Liver (tissue), 8 donors: ENCODE measurements at regions not wholly inside any gene's neighbourhood (a gene's known extent, or its start where the extent isn't known, plus 50 kb on each side); places are given as distances from the start of the nearest gene placed in this dataset.

ENCODE experiments used
- DNase-seq: peaks from one replicate; pipeline ENCODE4 v3.0.0-alpha.2; 2017; ENCODE audit warnings: low spot score
- H3K27ac ChIP-seq, 2 donors: one replicate each; pipeline ENCODE4 v1.7.0; 2013; ENCODE audit warnings: inconsistent platforms in 2 of 2, low read length in 2 of 2, control low read depth in 1 of 2, low read depth in 1 of 2, mild to moderate bottlenecking in 1 of 2
- H3K27me3 ChIP-seq, 4 donors: one replicate each; pipeline versions ENCODE4 v1.6.1 to v1.7.0; 2013; ENCODE audit warnings: low read length in 3 of 4, inconsistent platforms in 1 of 4, mild to moderate bottlenecking in 1 of 4, moderate library complexity in 1 of 4; ENCODE audit not compliant: control insufficient read depth in 4 of 4, insufficient read depth in 4 of 4
- H3K36me3 ChIP-seq, 4 donors: one replicate each; pipeline versions ENCODE4 v1.6.1 to v1.7.0; 2013; ENCODE audit warnings: low read length in 3 of 4, mild to moderate bottlenecking in 3 of 4, low read depth in 1 of 4, moderate library complexity in 1 of 4; ENCODE audit not compliant: control insufficient read depth in 4 of 4, insufficient read depth in 3 of 4
- H3K4me1 ChIP-seq, 4 donors: one replicate each; pipeline versions ENCODE4 v1.6.1 to v1.7.0; 2013; ENCODE audit warnings: low read length in 3 of 4, mild to moderate bottlenecking in 3 of 4, moderate library complexity in 1 of 4; ENCODE audit not compliant: control insufficient read depth in 4 of 4, insufficient read depth in 4 of 4
- H3K4me3 ChIP-seq, 3 donors: one replicate each; pipeline versions ENCODE4 v1.6.1 to v1.7.0; 2013; ENCODE audit warnings: low read length in 3 of 3, control low read depth in 1 of 3, low read depth in 1 of 3, mild to moderate bottlenecking in 1 of 3
- H3K9ac ChIP-seq, 2 donors: one replicate each; pipeline ENCODE4 v1.7.0; 2013; ENCODE audit warnings: low read length in 2 of 2, mild to moderate bottlenecking in 2 of 2, moderate library complexity in 2 of 2, control low read depth in 1 of 2, low read depth in 1 of 2
- H3K9me3 ChIP-seq, 4 donors: one replicate each; pipeline versions ENCODE4 v1.6.1 to v1.7.0; 2013; ENCODE audit warnings: low read length in 3 of 4; ENCODE audit not compliant: control insufficient read depth in 4 of 4
- FOXA1 ChIP-seq: IDR thresholded peaks from 2 replicates; pipeline ENCODE4 v1.6.1; 2016; ENCODE audit warnings: antibody characterized with exemption
- FOXA2 ChIP-seq: IDR thresholded peaks from 2 replicates; pipeline ENCODE4 v1.6.1; 2016; ENCODE audit warnings: antibody characterized with exemption
- GABPA ChIP-seq, 2 donors: IDR thresholded peaks in 1 of 2; conservative IDR thresholded peaks in 1 of 2; 2 replicates each; pipeline ENCODE4 v1.6.1; 2016; ENCODE audit warnings: antibody characterized with exemption in 2 of 2, mild to moderate bottlenecking in 1 of 2, moderate library complexity in 1 of 2
- HNF4A ChIP-seq, 2 donors: conservative IDR thresholded peaks; 2 replicates each; pipeline ENCODE4 v1.6.1; 2016; ENCODE audit warnings: antibody characterized with exemption in 2 of 2, mild to moderate bottlenecking in 2 of 2
- HNF4G ChIP-seq: IDR thresholded peaks from 2 replicates; pipeline ENCODE4 v1.6.1; 2016; ENCODE audit warnings: antibody characterized with exemption
- JUND ChIP-seq, 2 donors: IDR thresholded peaks; 2 replicates each; pipeline ENCODE4 v1.6.1; 2016; ENCODE audit warnings: antibody characterized with exemption in 2 of 2
- NR2F2 ChIP-seq: IDR thresholded peaks from 2 replicates; pipeline ENCODE4 v1.6.1; 2016; ENCODE audit warnings: antibody characterized with exemption
- RAD21 ChIP-seq, 2 donors: IDR thresholded peaks; 2 replicates each; pipeline ENCODE4 v1.6.1; 2016; ENCODE audit warnings: antibody characterized with exemption in 2 of 2, mild to moderate bottlenecking in 2 of 2
- RXRA ChIP-seq, 2 donors: IDR thresholded peaks; 2 replicates each; pipeline ENCODE4 v1.6.1; 2017 to 2018; ENCODE audit warnings: antibody characterized with exemption in 2 of 2, mild to moderate bottlenecking in 1 of 2
- TAF1 ChIP-seq: conservative IDR thresholded peaks from 2 replicates; pipeline ENCODE4 v1.6.1; 2016; ENCODE audit warnings: antibody characterized with exemption, mild to moderate bottlenecking
- YY1 ChIP-seq: IDR thresholded peaks from 2 replicates; pipeline ENCODE4 v1.6.1; 2016; ENCODE audit warnings: antibody characterized with exemption, mild to moderate bottlenecking
- WGBS: extraction: QIAGEN DNeasy Blood & Tissue Kit; methylation state at CpG from one replicate; pipeline ENCODE4 v1.1.7; 2013; 5-methylcytosine and 5-hydroxymethylcytosine counted together
- TF ChIP-seq, protein P1 (sequence below): IDR thresholded peaks from 2 replicates; pipeline ENCODE4 v1.6.1; 2016; ENCODE audit warnings: antibody characterized with exemption
- TF ChIP-seq, protein P2 (sequence below): IDR thresholded peaks from 2 replicates; pipeline ENCODE4 v1.6.1; 2016; ENCODE audit warnings: antibody characterized with exemption
- TF ChIP-seq, protein P3 (sequence below): IDR thresholded peaks from 2 replicates; pipeline ENCODE4 v1.6.1; 2016; ENCODE audit warnings: antibody characterized with exemption, mild to moderate bottlenecking
- TF ChIP-seq, protein P4 (sequence below): fragments of 150-350 bp; IDR thresholded peaks from 2 replicates; pipeline ENCODE4 v1.5.1; 2017; ENCODE audit warnings: improper control_type of control experiment, low read depth, low read length; ENCODE audit not compliant: missing input control
- TF ChIP-seq, protein P5 (sequence below): IDR thresholded peaks from 2 replicates; pipeline ENCODE4 v1.6.1; 2016; ENCODE audit warnings: antibody characterized with exemption
- donor health status: healthy.
- donor health status: healthy.
- donor health status: healthy.
- donor health status: healthy.
- donor health status: healthy.

DNA sequence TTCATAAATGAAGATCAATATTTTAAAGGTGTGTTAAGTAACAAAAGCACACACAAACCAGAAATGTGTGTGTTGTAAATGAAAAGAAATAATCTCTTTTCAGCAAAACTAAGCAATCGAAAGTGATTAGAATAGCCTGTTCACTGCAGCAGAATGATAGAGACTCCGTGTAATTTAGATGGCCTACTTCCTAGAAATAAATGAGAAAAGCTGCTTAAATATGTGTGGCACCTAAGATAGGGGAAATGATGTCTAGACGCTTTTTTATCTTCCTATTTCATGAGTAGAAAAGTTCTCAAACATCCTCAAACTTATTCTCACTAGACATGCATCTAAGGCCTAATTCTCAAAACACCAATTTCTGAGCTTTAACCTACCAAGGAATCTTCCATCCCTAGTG, 124.7 kb upstream of the BRINP3 start:
- H3K27me3 ChIP-seq = no peaks in the 10 kb centered on the region
- no peaks in the 10 kb centered on the region for H3K36me3 ChIP-seq
- no peaks in the 10 kb centered on the region for H3K9me3 ChIP-seq
- no peak overlapping the region for H3K9ac ChIP-seq
- no peaks in the 10 kb centered on the region for H3K4me1 ChIP-seq
- no peak overlapping the region for H3K27ac ChIP-seq
- WGBS = 60% methylated on average over 3 of the region's 3 CpGs
- H3K4me3 ChIP-seq = no peak overlapping the region
- TF ChIP-seq GABPA (IDR thresholded peaks at IDR 0.05 in 1 of 2, conservative IDR thresholded peaks at IDR 0.05 in 1 of 2) (no peak), NR2F2 (no peak), RXRA (IDR thresholded peaks at IDR 0.05) (no peak), FOXA1 (no peak), FOXA2 (no peak), YY1 (no peak), HNF4A (conservative IDR thresholded peaks at IDR 0.05) (no peak), JUND (IDR thresholded peaks at IDR 0.05) (no peak), RAD21 (IDR thresholded peaks at IDR 0.05) (no peak)
- TF ChIP-seq, protein P1, sequence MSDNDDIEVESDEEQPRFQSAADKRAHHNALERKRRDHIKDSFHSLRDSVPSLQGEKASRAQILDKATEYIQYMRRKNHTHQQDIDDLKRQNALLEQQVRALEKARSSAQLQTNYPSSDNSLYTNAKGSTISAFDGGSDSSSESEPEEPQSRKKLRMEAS = no peak
- TF ChIP-seq, protein P2, sequence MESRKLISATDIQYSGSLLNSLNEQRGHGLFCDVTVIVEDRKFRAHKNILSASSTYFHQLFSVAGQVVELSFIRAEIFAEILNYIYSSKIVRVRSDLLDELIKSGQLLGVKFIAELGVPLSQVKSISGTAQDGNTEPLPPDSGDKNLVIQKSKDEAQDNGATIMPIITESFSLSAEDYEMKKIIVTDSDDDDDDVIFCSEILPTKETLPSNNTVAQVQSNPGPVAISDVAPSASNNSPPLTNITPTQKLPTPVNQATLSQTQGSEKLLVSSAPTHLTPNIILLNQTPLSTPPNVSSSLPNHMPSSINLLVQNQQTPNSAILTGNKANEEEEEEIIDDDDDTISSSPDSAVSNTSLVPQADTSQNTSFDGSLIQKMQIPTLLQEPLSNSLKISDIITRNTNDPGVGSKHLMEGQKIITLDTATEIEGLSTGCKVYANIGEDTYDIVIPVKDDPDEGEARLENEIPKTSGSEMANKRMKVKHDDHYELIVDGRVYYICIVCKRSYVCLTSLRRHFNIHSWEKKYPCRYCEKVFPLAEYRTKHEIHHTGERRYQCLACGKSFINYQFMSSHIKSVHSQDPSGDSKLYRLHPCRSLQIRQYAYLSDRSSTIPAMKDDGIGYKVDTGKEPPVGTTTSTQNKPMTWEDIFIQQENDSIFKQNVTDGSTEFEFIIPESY = no peak
- TF ChIP-seq, protein P3, sequence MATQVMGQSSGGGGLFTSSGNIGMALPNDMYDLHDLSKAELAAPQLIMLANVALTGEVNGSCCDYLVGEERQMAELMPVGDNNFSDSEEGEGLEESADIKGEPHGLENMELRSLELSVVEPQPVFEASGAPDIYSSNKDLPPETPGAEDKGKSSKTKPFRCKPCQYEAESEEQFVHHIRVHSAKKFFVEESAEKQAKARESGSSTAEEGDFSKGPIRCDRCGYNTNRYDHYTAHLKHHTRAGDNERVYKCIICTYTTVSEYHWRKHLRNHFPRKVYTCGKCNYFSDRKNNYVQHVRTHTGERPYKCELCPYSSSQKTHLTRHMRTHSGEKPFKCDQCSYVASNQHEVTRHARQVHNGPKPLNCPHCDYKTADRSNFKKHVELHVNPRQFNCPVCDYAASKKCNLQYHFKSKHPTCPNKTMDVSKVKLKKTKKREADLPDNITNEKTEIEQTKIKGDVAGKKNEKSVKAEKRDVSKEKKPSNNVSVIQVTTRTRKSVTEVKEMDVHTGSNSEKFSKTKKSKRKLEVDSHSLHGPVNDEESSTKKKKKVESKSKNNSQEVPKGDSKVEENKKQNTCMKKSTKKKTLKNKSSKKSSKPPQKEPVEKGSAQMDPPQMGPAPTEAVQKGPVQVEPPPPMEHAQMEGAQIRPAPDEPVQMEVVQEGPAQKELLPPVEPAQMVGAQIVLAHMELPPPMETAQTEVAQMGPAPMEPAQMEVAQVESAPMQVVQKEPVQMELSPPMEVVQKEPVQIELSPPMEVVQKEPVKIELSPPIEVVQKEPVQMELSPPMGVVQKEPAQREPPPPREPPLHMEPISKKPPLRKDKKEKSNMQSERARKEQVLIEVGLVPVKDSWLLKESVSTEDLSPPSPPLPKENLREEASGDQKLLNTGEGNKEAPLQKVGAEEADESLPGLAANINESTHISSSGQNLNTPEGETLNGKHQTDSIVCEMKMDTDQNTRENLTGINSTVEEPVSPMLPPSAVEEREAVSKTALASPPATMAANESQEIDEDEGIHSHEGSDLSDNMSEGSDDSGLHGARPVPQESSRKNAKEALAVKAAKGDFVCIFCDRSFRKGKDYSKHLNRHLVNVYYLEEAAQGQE = no peak
- TF ChIP-seq, protein P4, sequence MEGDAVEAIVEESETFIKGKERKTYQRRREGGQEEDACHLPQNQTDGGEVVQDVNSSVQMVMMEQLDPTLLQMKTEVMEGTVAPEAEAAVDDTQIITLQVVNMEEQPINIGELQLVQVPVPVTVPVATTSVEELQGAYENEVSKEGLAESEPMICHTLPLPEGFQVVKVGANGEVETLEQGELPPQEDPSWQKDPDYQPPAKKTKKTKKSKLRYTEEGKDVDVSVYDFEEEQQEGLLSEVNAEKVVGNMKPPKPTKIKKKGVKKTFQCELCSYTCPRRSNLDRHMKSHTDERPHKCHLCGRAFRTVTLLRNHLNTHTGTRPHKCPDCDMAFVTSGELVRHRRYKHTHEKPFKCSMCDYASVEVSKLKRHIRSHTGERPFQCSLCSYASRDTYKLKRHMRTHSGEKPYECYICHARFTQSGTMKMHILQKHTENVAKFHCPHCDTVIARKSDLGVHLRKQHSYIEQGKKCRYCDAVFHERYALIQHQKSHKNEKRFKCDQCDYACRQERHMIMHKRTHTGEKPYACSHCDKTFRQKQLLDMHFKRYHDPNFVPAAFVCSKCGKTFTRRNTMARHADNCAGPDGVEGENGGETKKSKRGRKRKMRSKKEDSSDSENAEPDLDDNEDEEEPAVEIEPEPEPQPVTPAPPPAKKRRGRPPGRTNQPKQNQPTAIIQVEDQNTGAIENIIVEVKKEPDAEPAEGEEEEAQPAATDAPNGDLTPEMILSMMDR = no peak
- TF ChIP-seq, protein P5, sequence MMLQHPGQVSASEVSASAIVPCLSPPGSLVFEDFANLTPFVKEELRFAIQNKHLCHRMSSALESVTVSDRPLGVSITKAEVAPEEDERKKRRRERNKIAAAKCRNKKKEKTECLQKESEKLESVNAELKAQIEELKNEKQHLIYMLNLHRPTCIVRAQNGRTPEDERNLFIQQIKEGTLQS = no peak
- no peak for DNase-seq

DNA sequence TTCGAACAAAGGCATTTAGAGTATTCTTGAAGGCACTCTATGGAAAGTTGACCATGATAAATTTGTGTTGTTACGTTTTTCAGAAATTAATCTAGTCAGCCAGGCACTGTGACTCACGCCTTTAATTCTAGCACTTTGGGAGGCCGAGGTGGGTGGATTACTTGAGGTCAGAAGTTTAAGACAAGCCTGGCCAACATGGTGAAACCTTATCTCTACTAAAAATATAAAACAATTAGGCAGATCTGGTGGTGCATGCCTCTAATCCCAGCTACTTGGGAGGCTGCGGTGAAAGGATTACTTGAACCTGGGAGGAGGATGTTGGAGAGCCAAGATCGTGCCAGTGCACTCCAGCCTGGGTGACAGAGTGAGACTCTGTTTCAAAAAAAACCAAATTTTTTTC, 130.6 kb upstream of the BRINP3 start:
- Histone ChIP-seq H3K27me3 (no peaks in the 10 kb centered on the region), H3K36me3 (no peaks in the 10 kb centered on the region), H3K4me3 (no peak overlapping the region), H3K9me3 (no peaks in the 10 kb centered on the region), H3K9ac (no peak overlapping the region), H3K27ac (no peak overlapping the region), H3K4me1 (no peaks in the 10 kb centered on the region)
- WGBS = 76% methylated on average over 6 of the region's 6 CpGs
- TF ChIP-seq RXRA (IDR thresholded peaks at IDR 0.05) (no peak), RAD21 (IDR thresholded peaks at IDR 0.05) (no peak), HNF4G (no peak), FOXA2 (no peak), NR2F2 (no peak), TAF1 (no peak), HNF4A (conservative IDR thresholded peaks at IDR 0.05) (no peak)
- TF ChIP-seq, protein P1 = no peak
- TF ChIP-seq, protein P4 = no peak
- TF ChIP-seq, protein P3 = no peak
- DNase-seq = no peak
